ENCODE measurements at regions not wholly inside any gene's neighbourhood (a gene's known extent, or its start where the extent isn't known, plus 50 kb on each side); places are given as distances from the start of the nearest gene placed in this dataset.

DNA sequence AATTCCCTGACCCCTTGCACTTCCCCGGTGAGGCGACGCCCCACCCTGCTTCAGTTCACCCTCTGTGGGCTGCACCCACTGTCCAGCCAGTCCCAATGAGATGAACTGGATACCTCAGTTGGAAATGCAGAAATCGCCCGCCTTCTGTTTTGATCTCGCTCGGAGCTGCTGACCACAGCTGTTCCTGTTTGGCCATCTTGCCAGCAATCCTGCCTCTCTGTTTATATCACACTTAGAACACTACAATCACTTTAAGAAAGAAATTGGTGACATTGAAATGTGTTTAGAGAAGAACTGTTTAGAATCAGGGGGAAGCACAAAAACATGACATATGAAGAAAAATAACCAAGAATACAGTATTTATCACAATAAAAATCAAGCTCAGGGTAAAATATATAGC lies 127.5 kb upstream of the SUCLG2 start:
- peaks cover 2% of the 10 kb centered on the region for H3K27me3 ChIP-seq (ENCODE audit: insufficient read depth, poor library complexity, severe bottlenecking)
- H3K27ac ChIP-seq (replicated peaks), result no peak overlapping the region
- TF ChIP-seq GABPA (IDR thresholded peaks at IDR 0.05; ENCODE audit: low read depth) (no peak), POLR2AphosphoS5 (IDR thresholded peaks at IDR 0.05; ENCODE audit: low read depth) (no peak), SPI1 (IDR thresholded peaks at IDR 0.05; ENCODE audit: borderline replicate concordance, low read depth) (no peak)
- TF ChIP-seq, protein P1, sequence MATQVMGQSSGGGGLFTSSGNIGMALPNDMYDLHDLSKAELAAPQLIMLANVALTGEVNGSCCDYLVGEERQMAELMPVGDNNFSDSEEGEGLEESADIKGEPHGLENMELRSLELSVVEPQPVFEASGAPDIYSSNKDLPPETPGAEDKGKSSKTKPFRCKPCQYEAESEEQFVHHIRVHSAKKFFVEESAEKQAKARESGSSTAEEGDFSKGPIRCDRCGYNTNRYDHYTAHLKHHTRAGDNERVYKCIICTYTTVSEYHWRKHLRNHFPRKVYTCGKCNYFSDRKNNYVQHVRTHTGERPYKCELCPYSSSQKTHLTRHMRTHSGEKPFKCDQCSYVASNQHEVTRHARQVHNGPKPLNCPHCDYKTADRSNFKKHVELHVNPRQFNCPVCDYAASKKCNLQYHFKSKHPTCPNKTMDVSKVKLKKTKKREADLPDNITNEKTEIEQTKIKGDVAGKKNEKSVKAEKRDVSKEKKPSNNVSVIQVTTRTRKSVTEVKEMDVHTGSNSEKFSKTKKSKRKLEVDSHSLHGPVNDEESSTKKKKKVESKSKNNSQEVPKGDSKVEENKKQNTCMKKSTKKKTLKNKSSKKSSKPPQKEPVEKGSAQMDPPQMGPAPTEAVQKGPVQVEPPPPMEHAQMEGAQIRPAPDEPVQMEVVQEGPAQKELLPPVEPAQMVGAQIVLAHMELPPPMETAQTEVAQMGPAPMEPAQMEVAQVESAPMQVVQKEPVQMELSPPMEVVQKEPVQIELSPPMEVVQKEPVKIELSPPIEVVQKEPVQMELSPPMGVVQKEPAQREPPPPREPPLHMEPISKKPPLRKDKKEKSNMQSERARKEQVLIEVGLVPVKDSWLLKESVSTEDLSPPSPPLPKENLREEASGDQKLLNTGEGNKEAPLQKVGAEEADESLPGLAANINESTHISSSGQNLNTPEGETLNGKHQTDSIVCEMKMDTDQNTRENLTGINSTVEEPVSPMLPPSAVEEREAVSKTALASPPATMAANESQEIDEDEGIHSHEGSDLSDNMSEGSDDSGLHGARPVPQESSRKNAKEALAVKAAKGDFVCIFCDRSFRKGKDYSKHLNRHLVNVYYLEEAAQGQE (IDR thresholded peaks at IDR 0.05; ENCODE audit: insufficient replicate concordance, low read depth), result no peak
- TF ChIP-seq, protein P2, sequence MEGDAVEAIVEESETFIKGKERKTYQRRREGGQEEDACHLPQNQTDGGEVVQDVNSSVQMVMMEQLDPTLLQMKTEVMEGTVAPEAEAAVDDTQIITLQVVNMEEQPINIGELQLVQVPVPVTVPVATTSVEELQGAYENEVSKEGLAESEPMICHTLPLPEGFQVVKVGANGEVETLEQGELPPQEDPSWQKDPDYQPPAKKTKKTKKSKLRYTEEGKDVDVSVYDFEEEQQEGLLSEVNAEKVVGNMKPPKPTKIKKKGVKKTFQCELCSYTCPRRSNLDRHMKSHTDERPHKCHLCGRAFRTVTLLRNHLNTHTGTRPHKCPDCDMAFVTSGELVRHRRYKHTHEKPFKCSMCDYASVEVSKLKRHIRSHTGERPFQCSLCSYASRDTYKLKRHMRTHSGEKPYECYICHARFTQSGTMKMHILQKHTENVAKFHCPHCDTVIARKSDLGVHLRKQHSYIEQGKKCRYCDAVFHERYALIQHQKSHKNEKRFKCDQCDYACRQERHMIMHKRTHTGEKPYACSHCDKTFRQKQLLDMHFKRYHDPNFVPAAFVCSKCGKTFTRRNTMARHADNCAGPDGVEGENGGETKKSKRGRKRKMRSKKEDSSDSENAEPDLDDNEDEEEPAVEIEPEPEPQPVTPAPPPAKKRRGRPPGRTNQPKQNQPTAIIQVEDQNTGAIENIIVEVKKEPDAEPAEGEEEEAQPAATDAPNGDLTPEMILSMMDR (IDR thresholded peaks at IDR 0.05; ENCODE audit: insufficient read depth, low read length), result no peak
- no peak overlapping the region for H3K4me3 ChIP-seq (replicated peaks; ENCODE audit: insufficient read depth, low read length)
- DNase-seq (ENCODE audit: low read depth in 1 of 2, low spot score in 1 of 2), result no peak

DNA sequence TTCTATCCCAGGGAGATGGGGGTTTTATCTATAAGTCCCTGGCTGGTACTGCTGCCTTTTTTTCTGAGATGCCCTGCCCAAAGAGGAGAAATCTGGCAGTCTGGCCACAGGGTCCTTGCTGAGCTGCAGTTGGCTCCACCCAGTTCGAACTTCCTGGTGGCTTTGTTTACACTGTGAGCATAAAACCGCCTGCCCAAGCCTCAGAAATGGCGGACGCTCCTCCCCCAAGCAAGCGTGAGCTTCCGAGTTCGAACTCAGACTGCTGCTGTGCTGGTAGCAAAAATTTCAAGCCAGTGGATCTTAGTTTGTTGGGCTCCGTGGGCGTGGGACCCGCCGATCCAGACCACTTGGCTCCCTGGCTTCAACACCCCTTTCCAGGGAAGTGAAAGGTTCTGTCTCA lies 126.8 kb upstream of the SUCLG2 start:
- no peak for TF ChIP-seq SPI1 (IDR thresholded peaks at IDR 0.05; ENCODE audit: borderline replicate concordance, low read depth)
- TF ChIP-seq, protein P1 (IDR thresholded peaks at IDR 0.05; ENCODE audit: insufficient replicate concordance, low read depth), result no peak
- no peak for DNase-seq (ENCODE audit: low read depth in 1 of 2, low spot score in 1 of 2)
- H3K27me3 ChIP-seq (ENCODE audit: insufficient read depth, poor library complexity, severe bottlenecking), result peaks cover 2% of the 10 kb centered on the region
- H3K4me3 ChIP-seq (replicated peaks; ENCODE audit: insufficient read depth, low read length), result no peak overlapping the region
- H3K27ac ChIP-seq (replicated peaks), result no peak overlapping the region

DNA sequence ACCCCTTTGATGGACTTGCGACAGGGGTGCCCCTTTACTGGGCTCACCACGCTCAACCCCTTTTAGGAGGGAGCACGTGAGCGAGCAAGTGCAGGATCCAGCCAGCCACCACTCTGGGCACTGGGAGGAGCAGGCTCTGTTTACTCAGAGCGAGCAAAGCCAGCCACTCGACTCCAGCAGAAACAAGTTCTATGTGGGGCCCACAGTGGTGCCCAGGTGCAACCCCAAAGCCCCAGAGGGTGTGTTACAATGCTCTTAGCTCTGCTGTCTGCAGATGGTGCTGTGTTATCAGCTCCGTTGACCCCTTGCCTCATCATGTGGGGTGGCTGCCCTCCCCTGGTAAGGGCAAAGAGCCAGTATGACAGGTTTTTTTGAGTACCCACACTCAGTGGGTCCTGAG lies 120.3 kb upstream of the SUCLG2 start:
- TF ChIP-seq, protein P1 (IDR thresholded peaks at IDR 0.05; ENCODE audit: insufficient replicate concordance, low read depth), result no peak
- TF ChIP-seq SPI1 (IDR thresholded peaks at IDR 0.05; ENCODE audit: borderline replicate concordance, low read depth), result no peak
- Histone ChIP-seq H3K27ac (replicated peaks) (no peak overlapping the region), H3K27me3 (ENCODE audit: insufficient read depth, poor library complexity, severe bottlenecking) (no peaks in the 10 kb centered on the region)

DNA sequence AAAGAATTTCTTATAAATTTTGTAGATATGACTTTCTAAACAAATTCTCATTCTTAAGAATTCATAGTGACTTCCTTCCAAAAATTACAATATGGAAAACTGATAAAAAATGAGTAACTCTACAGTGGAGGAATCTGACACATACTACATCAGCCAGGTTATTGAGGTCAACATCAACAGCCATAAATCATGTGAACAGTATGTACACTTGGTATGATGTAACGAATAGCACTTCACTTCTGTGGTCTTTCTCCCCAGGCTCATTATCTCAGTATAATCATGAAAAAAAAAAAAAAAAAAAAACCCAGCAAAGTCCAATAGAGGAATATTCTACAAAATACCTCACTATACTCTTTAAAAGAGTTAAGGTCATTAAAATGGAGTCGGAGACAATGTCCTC lies 111.2 kb upstream of the SUCLG2 start:
- H3K27me3 ChIP-seq (ENCODE audit: insufficient read depth, poor library complexity, severe bottlenecking), result peaks cover 2% of the 10 kb centered on the region
- TF ChIP-seq GABPA (IDR thresholded peaks at IDR 0.05; ENCODE audit: low read depth), result no peak
- no peak for TF ChIP-seq SPI1 (IDR thresholded peaks at IDR 0.05; ENCODE audit: borderline replicate concordance, low read depth)
- TF ChIP-seq, protein P1 (IDR thresholded peaks at IDR 0.05; ENCODE audit: insufficient replicate concordance, low read depth), result no peak
- no peak for TF ChIP-seq POLR2AphosphoS5 (IDR thresholded peaks at IDR 0.05; ENCODE audit: low read depth)
- TF ChIP-seq, protein P2 (IDR thresholded peaks at IDR 0.05; ENCODE audit: insufficient read depth, low read length), result no peak
- no peak for DNase-seq (ENCODE audit: low read depth in 1 of 2, low spot score in 1 of 2)
- no peak overlapping the region for H3K27ac ChIP-seq (replicated peaks)
- H3K4me3 ChIP-seq (replicated peaks; ENCODE audit: insufficient read depth, low read length), result no peak overlapping the region

More for the DNA sequence above, 120.3 kb upstream of the SUCLG2 start:
- no peak overlapping the region for H3K4me3 ChIP-seq (replicated peaks; ENCODE audit: insufficient read depth, low read length)
- DNase-seq (ENCODE audit: low read depth in 1 of 2, low spot score in 1 of 2), result no peak
